HG02610 (cell line): ENCODE measurements at regions not wholly inside any gene's neighbourhood (a gene's known extent, or its start where the extent isn't known, plus 50 kb on each side); places are given as distances from the start of the nearest gene placed in this dataset.
"Not testable (repeated sequence)": the region's sequence is repeated elsewhere in the genome, so short reads cannot be mapped to it uniquely, and the experiment has no call there.

Source experiments
- ATAC-seq: cut with Tn5 transposase; IDR thresholded peaks from one replicate; pipeline ENCODE4 v1.9.1; 2021; ENCODE audit warnings: mild to moderate bottlenecking, moderate library complexity; ENCODE audit not compliant: unreplicated experiment

DNA sequence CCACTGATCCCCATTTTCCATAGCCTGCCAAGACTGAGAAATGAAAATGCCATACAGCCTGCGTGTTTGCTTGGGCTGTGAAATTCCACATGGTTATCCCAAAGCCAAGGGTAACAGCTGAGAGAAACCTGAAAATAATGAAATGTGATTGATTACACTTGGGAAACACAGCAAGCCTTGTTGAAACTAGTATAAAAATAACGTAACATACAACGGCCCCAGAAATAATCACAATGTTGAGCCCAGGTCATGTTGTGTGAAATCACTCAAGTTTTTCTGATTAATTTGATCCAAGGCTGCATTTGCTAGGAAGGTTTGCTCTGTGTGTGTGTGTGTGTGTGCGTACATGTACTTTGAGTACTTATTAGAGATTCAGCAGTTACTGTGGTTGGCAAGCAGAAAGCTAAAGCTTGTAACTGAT is 269.0 kb downstream of the OXSM start:
- ATAC-seq = no peak

DNA sequence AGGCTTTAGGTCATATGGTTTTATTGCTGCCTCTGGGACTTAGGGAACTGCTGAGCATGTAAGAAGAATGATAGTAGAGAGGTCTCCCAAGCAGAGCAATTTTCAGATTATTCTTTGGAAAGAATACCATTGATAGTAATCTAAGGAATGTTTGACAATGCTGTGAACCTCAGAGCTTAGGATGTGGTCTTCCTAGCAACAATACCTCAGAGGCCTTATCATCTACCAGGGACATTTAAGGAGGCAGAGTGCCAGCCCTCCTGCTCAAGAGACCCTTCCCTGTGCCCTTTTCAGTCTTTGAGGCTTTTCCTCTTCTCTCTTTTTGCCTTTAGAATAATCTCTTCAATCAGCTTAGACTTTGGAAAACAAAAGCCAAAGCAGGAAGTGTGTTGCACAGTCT is 272.1 kb downstream of the OXSM start:
- ATAC-seq = no peak

DNA sequence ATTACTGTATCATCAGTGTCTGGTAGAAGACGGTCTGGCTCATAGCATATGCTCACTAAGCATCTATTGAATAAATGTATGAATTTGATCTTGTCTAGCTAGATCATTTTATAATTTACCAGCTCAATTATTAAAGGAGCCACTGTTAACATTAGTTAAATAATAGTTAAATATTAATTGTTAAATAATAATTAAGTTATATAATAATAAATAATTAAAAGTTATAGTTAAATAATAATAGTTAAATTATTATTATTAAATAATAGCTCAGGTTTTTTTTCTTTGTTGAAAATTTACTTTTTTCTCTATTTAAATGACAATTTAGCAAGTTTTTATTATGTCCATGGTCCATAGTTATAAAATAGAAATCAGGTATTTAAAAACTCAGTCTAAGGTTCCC is 274.4 kb downstream of the OXSM start:
- ATAC-seq = no peak

DNA sequence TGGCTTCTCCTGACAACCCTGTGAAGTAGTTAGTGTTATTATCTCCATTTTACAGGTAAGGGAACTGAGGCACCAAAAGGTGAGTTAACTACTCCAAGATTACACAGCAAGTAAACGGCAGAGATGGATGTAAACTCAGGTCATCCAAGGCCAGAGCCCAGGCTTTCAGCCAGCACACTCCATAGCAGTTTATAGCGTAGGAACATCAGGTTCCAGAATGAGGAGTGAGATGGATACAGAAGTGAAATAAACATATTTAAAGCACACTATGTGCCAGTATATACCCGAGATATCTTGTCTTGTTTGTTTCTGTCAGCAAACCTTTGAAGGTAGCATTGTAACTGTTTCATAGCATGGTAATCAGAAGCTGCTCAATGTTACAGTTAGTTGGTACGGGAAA is 279.0 kb downstream of the OXSM start:
- ATAC-seq = no peak

DNA sequence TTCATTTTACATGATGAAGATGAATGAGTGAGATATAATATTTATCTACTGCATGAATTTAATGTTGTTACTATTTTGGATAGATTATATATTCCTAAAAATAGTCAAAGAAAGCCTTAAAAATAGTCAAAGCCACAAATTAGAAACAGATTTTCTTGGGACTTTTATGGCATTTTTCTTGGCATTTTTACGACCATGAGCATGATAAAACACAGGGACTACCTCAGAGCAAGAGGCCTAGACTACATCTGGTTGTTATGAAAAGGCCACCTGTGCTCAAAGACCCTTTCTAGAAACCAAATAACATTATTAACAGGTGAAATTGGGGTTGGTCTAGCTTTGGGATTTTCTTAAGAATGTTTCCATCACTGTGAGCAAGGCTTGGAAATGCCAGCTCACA is 281.0 kb downstream of the OXSM start:
- ATAC-seq = no peak

DNA sequence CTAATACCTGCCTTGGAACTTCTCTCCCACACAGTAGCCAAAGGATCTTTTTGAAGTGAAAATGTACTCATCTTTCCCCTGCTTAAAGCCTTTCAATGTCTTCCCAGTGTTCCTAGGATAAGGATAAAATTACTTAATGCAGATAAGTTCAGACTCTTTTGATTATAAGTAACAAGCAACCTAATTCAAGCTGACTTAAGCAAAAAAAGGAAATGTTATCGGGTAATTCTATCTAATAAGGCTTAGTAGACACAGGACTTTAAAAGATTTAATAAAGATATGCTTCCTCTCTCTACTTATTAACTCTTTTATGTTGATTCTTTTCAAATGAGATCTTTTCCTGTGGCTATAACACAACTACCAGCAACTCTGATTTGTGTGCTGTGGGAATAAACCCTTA is 284.2 kb downstream of the OXSM start:
- no peak for ATAC-seq

DNA sequence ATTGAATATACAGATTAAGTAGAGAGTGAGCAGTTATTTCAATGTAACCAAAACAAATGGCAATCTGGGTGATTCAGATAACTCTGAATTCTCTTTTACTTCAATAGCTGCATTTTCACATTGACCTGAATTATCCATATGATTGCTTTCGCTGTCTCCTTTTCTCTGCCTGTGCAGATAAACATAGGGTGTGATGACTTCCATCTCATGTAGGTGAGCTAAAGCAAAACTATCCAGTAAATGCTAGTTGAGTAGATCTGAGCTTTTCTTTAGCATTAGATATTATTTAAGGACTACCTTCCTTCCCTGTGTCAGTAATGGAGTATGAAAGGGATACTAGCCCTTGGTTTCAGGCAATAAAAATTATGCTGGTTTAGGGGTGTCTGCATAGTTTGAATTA is 288.6 kb downstream of the OXSM start:
- ATAC-seq = no peak

DNA sequence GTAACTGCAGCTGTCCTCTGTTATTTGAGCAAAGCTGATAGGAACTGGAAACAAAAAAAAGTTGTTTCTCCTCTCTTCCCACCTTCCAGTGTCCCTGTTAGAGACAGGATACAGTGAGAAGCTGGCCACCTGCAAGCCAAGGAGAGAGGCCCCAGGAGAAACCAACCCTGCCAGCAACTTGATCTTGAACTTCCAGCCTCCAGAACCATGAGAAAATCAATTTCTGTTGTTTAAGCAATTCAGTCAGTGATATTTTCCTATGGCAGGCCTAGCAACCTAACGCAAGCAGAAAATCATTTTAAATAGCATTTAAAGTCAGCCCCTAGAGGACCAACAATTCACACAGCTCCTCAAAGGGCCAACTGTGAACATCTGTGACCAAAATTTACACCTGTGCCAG is 291.3 kb downstream of the OXSM start:
- no peak for ATAC-seq

DNA sequence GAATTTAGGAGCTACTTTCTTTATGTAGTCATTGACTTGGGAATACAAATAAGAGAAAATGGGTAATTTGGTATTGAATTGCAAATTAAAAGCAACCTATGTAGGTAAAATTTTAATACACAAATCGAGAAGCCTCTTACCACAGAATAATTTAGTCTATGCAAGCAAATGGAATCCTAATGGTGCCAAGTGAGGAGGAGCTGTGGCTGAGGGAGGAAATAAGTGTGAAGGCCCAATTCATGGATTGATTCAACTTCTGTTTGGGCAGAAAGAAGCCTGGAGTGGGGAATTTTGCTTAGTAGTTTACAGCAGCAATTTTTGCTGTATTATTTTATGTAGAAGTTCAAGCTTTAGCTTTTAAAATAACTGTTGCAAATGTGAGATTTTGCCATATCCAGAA is 291.9 kb downstream of the OXSM start:
- ATAC-seq = no peak

DNA sequence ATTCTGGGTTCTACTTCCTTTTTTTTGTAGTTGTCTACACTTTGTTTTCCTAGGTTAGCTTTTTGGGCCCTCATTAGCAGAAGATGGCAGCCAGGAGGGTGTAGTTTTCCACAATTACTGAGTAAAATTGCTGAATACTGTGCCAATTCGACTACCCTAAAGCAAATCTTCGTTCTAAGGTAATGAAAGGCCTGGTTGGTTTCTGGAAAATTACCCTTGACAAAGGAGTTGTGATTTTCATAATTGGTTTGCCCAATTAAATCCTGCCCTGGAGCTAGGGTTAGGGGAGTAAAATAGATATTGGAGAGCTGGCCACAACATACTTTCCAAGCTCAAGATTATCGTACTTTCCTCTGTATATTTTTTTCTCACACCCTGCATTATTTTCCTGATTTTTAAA is 293.0 kb downstream of the OXSM start:
- ATAC-seq = no peak

DNA sequence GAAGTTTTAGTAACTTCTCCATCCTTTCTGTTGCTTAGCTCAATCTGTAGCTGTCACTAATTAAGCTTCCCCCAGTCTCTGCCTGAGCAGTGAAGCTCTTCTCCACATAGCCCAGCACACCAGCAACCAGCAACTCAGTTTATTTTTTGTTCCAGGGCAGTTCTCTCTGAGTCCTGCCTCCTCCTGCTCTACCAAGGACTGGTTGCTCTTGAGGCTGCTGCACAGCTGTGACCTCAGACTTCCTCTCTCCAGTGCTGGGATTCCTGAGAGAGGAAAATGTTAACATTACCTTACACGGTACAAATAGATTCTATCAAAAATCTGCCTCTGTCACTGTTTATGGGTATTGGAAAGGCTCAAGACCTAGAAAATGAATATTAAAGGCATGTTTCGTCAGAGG is 294.7 kb downstream of the OXSM start:
- no peak for ATAC-seq

DNA sequence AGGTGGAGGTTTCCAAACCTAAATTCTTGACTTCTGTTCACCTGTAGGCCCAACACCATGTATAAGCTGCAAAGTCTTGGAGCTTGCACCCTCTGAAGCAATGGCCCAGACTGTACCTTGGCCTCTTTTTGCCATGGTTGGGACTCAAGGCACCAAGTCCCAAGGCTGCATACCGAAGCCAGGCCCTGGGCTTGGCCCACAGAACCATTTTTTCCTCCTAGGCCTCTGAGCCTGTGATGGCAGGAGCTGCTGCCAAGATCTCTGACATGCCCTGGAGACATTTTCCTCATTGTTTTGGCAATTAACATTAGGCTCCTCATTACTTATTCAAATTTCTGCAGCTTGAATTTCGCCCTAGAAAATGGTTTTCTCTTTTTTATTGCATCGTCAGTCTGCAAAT is 297.9 kb downstream of the OXSM start:
- no peak for ATAC-seq

DNA sequence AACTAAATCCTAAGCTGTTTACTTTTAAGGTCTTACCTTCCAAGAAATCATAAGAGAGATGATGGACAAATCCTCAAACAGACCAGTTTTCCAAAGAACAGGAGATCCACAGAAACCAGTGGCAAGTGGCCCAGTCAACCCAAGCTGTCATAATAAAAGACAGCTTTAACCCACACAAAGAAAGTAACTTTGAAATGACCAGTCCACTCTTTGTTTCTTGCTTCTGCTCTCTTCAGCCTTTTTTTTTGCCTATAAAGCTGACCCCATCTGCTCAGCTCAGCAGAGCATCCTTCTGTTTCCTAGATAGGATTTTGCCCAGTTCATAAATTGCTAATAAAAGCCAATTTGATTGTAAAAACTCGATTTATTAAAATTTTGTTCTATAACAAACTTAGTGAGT is 299.4 kb downstream of the OXSM start:
- no peak for ATAC-seq

DNA sequence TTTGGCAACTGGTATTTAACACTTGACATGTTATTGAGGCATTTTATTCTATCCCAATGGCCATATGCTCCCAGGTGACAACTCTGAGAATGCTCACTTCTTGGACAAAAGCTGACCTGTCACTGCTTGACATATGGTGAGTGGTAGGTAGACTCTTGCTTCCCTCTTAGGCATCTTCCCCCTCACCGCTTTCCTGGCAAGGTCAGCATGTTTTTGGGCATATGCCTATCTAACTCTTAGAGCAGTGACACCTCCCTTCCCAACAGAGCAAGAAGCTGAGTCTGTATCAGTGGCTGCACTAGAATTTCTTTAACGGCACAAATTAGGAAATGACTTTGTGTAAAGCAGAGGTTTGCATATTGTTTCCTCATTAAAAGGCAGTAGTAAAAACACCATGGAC is 300.7 kb downstream of the OXSM start:
- ATAC-seq = no peak

DNA sequence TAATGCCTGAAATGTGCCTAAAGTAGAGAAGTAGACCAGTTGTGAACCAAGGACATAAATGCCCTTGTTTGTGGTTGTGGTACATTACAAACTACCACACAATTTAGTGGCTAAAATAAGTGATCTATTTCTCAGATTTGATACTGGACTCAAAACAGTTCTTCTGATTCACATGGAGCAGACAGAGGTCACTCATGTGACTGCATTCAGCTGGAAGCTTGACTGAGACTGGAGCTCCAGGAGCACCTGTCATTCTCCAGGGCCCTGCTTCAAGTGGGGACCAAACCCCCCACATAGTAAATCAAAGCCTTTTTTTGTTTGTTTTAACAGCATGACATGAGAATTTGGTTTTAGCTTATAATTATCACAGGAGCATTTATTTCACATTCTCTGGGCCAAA is 301.2 kb downstream of the OXSM start:
- no peak for ATAC-seq

DNA sequence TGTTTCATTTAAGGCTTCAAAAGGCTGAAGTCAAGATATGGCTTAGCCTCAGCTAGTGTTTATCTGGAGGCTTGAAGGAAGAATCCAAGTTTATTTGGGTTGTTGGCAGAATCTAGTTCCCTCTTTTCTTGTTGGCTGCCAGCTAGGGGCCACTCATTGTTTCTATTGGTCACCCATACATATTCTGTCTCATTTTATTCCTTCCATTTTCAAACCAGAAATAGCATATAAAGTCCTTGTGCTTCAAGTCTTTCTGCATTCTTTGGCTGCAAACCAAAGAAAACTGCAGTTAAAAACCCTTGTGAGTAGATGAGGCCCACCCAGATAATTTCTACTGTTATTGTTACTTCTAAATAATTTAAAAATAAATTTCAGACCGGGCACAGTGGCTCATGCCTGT is 301.7 kb downstream of the OXSM start:
- no peak for ATAC-seq

DNA sequence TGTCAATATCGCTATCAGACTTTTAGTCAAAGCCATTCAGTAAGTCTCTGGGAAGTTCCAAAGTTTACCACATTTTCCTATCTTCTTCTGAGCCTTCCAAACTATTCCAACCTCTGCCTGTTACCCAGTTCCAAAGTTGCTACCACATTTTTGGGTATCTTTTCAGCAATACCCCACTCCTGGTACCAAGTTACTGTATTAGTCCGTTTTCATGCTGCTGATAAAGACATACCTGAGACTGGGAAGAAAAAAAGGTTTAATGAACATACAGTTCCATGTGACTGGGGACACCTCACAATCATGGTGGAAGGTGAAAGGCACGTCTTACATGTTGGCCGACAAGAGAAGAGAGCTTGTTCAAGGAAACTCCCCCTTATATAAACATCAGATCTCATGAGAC is 307.2 kb downstream of the OXSM start:
- ATAC-seq = not testable (repeated sequence)

DNA sequence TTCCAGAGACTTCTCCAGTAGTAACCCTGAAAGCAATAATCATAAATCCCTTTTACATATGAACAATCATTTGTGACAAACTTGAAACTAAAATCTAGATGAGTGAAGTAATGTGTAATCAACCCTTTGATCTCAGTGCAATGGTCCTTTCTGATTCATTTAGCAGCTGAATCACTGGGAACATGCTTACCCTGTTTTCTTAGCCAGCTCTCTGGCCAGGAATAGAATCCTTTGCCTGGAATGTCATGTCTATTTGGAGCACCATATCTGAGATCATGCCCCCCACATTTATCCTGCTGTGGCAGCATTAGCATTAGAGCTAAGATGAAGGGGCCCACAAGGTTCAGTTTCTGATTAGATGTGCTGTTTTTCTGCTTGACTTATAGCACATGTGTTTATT is 309.8 kb downstream of the OXSM start:
- ATAC-seq = no peak

DNA sequence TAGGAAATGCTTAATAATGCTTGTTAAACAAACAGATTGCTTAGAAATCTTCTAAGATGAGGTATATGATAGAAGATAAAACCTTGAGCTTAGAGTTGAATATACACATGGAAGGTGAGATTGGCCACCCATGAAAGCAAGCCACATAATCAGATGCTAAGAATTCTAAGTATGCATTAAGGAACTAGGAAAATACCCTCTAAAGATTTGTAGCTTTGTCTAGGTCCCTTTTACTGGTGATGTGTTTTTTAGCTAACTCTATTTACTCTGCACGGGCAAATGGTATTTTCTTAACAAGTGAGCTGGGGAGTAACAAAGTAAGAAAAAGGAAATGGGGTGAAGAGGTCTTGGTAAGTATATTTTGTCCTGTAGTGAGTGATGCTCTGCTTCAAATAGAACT is 310.3 kb downstream of the OXSM start:
- ATAC-seq = no peak

DNA sequence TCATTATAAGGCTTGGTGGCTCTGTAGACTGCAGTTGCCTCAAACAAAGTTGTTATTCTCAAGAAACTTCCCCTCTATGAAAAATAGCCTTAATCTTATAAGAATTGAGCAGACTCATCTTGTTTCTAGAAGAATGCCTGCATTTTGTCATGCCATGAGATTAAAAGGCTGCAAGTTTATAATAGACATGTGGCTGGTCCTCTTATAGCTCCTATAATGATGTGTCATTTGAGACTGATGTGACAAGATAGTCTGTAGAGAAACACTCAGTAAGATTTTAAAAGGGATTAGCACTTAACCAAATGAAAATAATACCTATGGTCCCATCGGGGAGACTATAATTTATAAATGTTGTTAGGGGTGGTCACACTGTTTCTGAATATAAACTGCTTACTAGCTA is 312.5 kb downstream of the OXSM start:
- no peak for ATAC-seq

DNA sequence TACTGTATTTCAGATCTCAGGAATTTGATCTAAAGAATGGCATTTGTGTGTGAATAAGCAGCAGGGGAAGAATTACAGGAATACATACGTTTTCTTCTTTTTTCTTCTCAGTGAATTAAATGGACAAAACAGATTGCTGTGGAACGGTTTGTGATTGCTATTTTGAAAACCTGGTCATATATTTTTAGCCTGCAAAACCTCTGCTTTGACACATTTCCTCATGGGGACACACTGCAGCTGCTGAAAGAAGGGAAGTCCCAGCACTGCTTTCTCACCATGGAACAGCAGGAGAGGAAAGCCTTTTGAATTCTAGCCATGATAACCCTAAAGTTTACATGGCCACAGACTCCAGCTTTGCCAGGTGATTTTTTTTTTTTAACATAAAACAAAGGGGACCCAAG is 315.0 kb downstream of the OXSM start:
- no peak for ATAC-seq

DNA sequence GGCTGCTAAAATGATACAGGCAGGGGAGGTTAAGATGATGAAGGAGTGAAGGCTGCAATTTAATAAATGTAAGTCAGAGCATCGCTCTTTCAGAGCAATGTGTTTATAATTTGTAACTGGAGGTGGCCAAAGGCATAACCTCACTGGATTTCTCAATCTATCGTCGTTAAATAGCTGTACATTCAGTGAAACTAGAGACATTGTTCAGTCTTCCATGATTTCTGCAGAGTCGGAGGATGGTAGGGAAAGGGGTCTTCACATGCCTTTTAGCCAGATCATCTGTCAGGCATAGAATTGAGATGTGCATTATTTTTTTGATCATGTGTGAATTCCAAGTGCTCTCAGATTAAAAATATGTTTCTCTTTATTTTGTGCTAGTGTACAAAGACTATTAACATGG is 315.4 kb downstream of the OXSM start:
- no peak for ATAC-seq

DNA sequence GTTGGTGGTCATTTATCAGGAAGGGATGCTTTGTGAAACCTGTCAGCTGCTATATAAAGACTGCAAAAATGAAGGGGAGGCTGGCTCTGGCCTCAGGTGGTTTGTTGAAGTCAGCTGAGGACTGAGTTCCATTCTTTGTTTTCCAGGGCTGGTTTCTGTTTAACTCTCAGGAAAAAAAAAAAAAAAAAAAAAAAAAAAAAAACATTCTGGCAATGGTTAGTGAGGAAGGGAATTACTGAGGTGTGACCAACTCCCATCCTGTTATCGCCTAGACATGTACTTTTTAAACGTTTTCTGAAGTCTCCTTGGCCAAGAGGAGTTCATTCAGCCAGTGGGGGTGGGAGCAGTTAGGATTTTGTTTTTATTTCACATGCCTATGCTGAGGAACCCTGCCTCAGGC is 316.3 kb downstream of the OXSM start:
- no peak for ATAC-seq

DNA sequence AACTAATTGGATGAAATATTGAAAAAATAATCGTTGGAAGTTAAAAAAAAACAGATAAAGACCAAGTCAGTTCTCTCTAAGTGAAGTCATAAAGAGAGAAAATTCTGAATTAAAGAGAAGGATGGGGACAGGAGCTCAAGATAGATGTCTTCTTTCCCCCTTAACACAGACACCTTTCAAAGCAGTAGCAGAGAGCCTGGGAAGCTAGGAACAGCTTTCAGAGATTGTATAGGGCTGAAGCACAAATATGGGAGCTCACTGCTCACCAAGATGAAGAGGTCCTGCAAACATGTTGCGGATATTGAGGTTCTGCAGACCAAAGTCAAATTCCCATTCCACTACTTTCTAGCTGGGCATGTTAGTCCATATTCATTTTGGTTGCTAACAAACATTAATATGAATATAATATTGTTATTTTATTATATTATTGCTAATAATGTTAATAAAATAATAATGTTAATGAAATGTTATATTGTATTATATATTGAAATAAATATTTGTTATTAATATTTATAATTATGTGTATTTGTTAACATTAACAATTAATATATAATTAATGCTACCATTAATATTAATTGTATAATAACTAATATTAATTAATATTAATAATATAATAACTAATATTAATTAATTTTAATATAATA is 319.1 kb downstream of the OXSM start:
- ATAC-seq = no peak
